ENCODE measurements at regions not wholly inside any gene's neighbourhood (a gene's known extent, or its start where the extent isn't known, plus 50 kb on each side); places are given as distances from the start of the nearest gene placed in this dataset.

DNA sequence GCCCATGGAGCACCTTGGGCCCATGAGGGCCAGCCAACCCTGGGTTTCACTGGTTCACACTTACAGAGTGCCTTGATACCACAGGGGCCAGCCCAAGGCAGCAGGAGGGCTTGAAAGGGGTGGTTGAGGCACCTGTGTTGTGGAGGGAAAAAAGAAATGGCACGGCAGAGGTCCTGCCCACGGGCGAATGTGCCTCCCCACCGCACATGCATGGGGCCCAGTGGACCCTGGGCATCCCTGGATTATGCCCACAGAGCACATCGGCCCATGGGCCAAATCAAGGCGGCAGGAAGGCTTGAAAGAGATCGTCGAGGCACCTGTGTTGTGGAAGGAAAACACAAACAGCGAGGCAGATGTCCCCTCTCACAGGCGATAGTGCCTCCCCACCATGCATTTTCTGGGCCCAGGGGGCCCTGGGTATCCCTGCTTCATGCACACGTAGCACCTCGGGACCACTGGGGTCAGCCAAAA, 378.1 kb downstream of the ALG10 start:
- intact Hi-C loops (cut with micrococcal nuclease) = no loop called here
- H3K4me1 Mint-ChIP-seq = no peaks in the 10 kb centered on the region
- no peak for DNase-seq
- H3K9me3 Mint-ChIP-seq = peaks cover 0 to 57% (median 23%) of the 10 kb centered on the region in 8 donors
- POLR2A ChIA-PET (ENCODE audit: partially characterized antibody) = no interaction called here
- H3K27ac Mint-ChIP-seq = no peak overlapping the region
- Histone ChIP-seq H3K4me1 (ENCODE audit: insufficient read depth, low read length) (no peaks in the 10 kb centered on the region), H3K27me3 (ENCODE audit: insufficient read depth, low read length) (no peaks in the 10 kb centered on the region), H3K36me3 (ENCODE audit: insufficient read depth, low read length) (no peaks in the 10 kb centered on the region), H3K27ac (ENCODE audit: low read depth, low read length) (no peak overlapping the region), H3K9me3 (ENCODE audit: control insufficient read depth in 1 of 2, low read length in 2 of 2) (peaks cover 0 to 8% of the 10 kb centered on the region in 2 donors), H3K4me3 (ENCODE audit: low read length in 2 of 2) (no peak overlapping the region)
- no peaks in the 10 kb centered on the region for H3K36me3 Mint-ChIP-seq
- no peak overlapping the region for H3K4me3 Mint-ChIP-seq
- no peaks in the 10 kb centered on the region for H3K27me3 Mint-ChIP-seq
- CTCF ChIA-PET (ENCODE audit: partially characterized antibody) = no interaction called here

GRCh38 chr12:34400986-34401658, 378.8 kb downstream of the ALG10 start:
- Histone ChIP-seq H3K4me3 (ENCODE audit: low read length in 2 of 2) (no peak overlapping the region), H3K4me1 (ENCODE audit: insufficient read depth, low read length) (no peaks in the 10 kb centered on the region), H3K9me3 (ENCODE audit: control insufficient read depth in 1 of 2, low read length in 2 of 2) (peaks cover 0 to 8% of the 10 kb centered on the region in 2 donors), H3K27ac (ENCODE audit: low read depth, low read length) (no peak overlapping the region), H3K27me3 (ENCODE audit: insufficient read depth, low read length) (no peaks in the 10 kb centered on the region), H3K36me3 (ENCODE audit: insufficient read depth, low read length) (no peaks in the 10 kb centered on the region)
- Mint-ChIP-seq H3K27me3 (no peaks in the 10 kb centered on the region), H3K9me3 (peaks cover 0 to 62% (median 27%) of the 10 kb centered on the region in 8 donors), H3K27ac (no peak overlapping the region), H3K4me3 (no peak overlapping the region), H3K4me1 (no peaks in the 10 kb centered on the region), H3K36me3 (no peaks in the 10 kb centered on the region)
- POLR2A ChIA-PET (ENCODE audit: partially characterized antibody) = no interaction called here
- CTCF ChIA-PET (ENCODE audit: partially characterized antibody) = no interaction called here
- intact Hi-C loops (cut with micrococcal nuclease) = no loop called here
- no peak for DNase-seq

GRCh38 chr12:34401659-34402227, 379.4 kb downstream of the ALG10 start:
- CTCF ChIA-PET (ENCODE audit: partially characterized antibody) = no interaction called here
- no peaks in the 10 kb centered on the region for H3K27me3 ChIP-seq (ENCODE audit: insufficient read depth, low read length)

GRCh38 chr12:34402228-34402898, 380.1 kb downstream of the ALG10 start:
- H3K27ac ChIP-seq (ENCODE audit: low read depth, low read length) = no peak overlapping the region
- intact Hi-C loops (cut with micrococcal nuclease) = no loop called here
- no peak for DNase-seq
- H3K4me1 Mint-ChIP-seq = no peaks in the 10 kb centered on the region
- no peaks in the 10 kb centered on the region for H3K27me3 ChIP-seq (ENCODE audit: insufficient read depth, low read length)
- CTCF ChIA-PET (ENCODE audit: partially characterized antibody) = no interaction called here
- peak overlapping the region in 1 of 7 donors; percentile 19 for H3K27ac Mint-ChIP-seq
- H3K36me3 ChIP-seq (ENCODE audit: insufficient read depth, low read length) = no peaks in the 10 kb centered on the region
- peaks cover 0 to 20% of the 10 kb centered on the region in 2 donors for H3K9me3 ChIP-seq (ENCODE audit: control insufficient read depth in 1 of 2, low read length in 2 of 2)
- peaks cover 0 to 3% of the 10 kb centered on the region in 2 donors for H3K36me3 Mint-ChIP-seq
- H3K27me3 Mint-ChIP-seq = no peaks in the 10 kb centered on the region
- H3K9me3 Mint-ChIP-seq = peaks cover 0 to 69% (median 31%) of the 10 kb centered on the region in 8 donors
- no peaks in the 10 kb centered on the region for H3K4me1 ChIP-seq (ENCODE audit: insufficient read depth, low read length)
- no peak overlapping the region for H3K4me3 Mint-ChIP-seq
- H3K4me3 ChIP-seq (ENCODE audit: low read length in 2 of 2) = no peak overlapping the region
- POLR2A ChIA-PET (ENCODE audit: partially characterized antibody) = no interaction called here

More at GRCh38 chr12:34401659-34402227, 379.4 kb downstream of the ALG10 start:
- intact Hi-C loops (cut with micrococcal nuclease) = no loop called here
- Histone ChIP-seq H3K9me3 (ENCODE audit: control insufficient read depth in 1 of 2, low read length in 2 of 2) (peaks cover 0 to 14% of the 10 kb centered on the region in 2 donors), H3K4me1 (ENCODE audit: insufficient read depth, low read length) (no peaks in the 10 kb centered on the region), H3K27ac (ENCODE audit: low read depth, low read length) (no peak overlapping the region), H3K36me3 (ENCODE audit: insufficient read depth, low read length) (no peaks in the 10 kb centered on the region), H3K4me3 (ENCODE audit: low read length in 2 of 2) (no peak overlapping the region)
- H3K27me3 Mint-ChIP-seq = no peaks in the 10 kb centered on the region
- no peak overlapping the region for H3K4me3 Mint-ChIP-seq
- DNase-seq = no peak
- no peak overlapping the region for H3K27ac Mint-ChIP-seq
- POLR2A ChIA-PET (ENCODE audit: partially characterized antibody) = no interaction called here
- H3K9me3 Mint-ChIP-seq = peaks cover 0 to 63% (median 26%) of the 10 kb centered on the region in 8 donors
- H3K4me1 Mint-ChIP-seq = no peaks in the 10 kb centered on the region
- H3K36me3 Mint-ChIP-seq = no peaks in the 10 kb centered on the region

GRCh38 chr12:34402899-34403705, 380.8 kb downstream of the ALG10 start:
- Histone ChIP-seq H3K9me3 (ENCODE audit: control insufficient read depth in 1 of 2, low read length in 2 of 2) (peaks cover 0 to 27% of the 10 kb centered on the region in 2 donors), H3K4me1 (ENCODE audit: insufficient read depth, low read length) (no peaks in the 10 kb centered on the region), H3K4me3 (ENCODE audit: low read length in 2 of 2) (no peak overlapping the region), H3K36me3 (ENCODE audit: insufficient read depth, low read length) (no peaks in the 10 kb centered on the region), H3K27ac (ENCODE audit: low read depth, low read length) (no peak overlapping the region), H3K27me3 (ENCODE audit: insufficient read depth, low read length) (no peaks in the 10 kb centered on the region)
- ChIA-PET CTCF (ENCODE audit: partially characterized antibody) (no interaction called here), POLR2A (ENCODE audit: partially characterized antibody) (no interaction called here)
- no peak overlapping the region for H3K4me3 Mint-ChIP-seq
- H3K4me1 Mint-ChIP-seq = no peaks in the 10 kb centered on the region
- intact Hi-C loops (cut with micrococcal nuclease) = no loop called here
- no peak for DNase-seq
- H3K36me3 Mint-ChIP-seq = peaks cover 0 to 7% of the 10 kb centered on the region in 2 donors
- H3K27ac Mint-ChIP-seq = no peak overlapping the region
- no peaks in the 10 kb centered on the region for H3K27me3 Mint-ChIP-seq
- H3K9me3 Mint-ChIP-seq = peaks cover 0 to 73% (median 37%) of the 10 kb centered on the region in 8 donors

DNA sequence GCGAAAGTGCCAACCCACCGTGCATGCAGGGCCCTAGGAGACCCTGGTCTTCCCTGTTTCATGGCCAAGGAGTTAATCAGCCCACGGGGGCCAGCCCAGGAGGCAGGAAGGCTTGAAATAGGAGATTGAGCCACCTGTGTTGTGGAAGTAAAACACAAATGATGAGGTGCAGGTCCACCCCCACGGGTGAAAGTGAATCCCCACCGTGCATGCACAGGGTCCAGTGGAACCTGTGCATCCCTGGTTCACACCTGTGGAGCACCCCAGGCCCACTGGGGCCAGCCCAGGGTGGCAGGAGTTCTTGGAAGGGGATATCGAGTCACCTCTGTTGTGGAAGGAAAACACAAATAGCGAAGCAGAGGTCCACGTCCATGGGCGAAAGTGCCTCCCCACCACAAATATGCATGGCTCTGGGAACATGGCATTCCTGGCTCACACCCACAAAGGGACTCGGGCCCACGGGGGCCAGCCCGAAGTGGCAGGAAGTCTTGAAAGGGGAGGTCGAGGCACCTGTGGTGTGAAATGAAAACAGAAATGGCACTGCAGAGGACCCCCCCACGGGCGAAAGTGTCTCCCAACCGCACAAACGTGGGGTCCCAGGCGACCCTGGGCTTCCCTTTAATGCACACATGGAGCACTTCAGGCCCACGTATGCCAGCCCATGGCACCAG, 381.5 kb downstream of the ALG10 start:
- H3K36me3 ChIP-seq (ENCODE audit: insufficient read depth, low read length) = no peaks in the 10 kb centered on the region
- no peaks in the 10 kb centered on the region for H3K27me3 ChIP-seq (ENCODE audit: insufficient read depth, low read length)
- H3K4me3 ChIP-seq (ENCODE audit: low read length in 2 of 2) = no peak overlapping the region
- POLR2A ChIA-PET (ENCODE audit: partially characterized antibody) = no interaction called here
- Mint-ChIP-seq H3K36me3 (peaks cover 0 to 7% of the 10 kb centered on the region in 2 donors), H3K27ac (no peak overlapping the region), H3K4me3 (no peak overlapping the region), H3K27me3 (no peaks in the 10 kb centered on the region), H3K9me3 (peaks cover 0 to 78% (median 43%) of the 10 kb centered on the region in 8 donors), H3K4me1 (no peaks in the 10 kb centered on the region)
- CTCF ChIA-PET (ENCODE audit: partially characterized antibody) = no interaction called here
- peaks cover 0 to 30% of the 10 kb centered on the region in 2 donors for H3K9me3 ChIP-seq (ENCODE audit: control insufficient read depth in 1 of 2, low read length in 2 of 2)
- H3K27ac ChIP-seq (ENCODE audit: low read depth, low read length) = no peak overlapping the region
- DNase-seq = no peak
- no peaks in the 10 kb centered on the region for H3K4me1 ChIP-seq (ENCODE audit: insufficient read depth, low read length)
- intact Hi-C loops (cut with micrococcal nuclease) = no loop called here
